Esophagus muscularis mucosa (tissue), 4 donors: ENCODE measurements at regions not wholly inside any gene's neighbourhood (a gene's known extent, or its start where the extent isn't known, plus 50 kb on each side); places are given as distances from the start of the nearest gene placed in this dataset.
"Not testable (repeated sequence)": the region's sequence is repeated elsewhere in the genome, so short reads cannot be mapped to it uniquely, and the experiment has no call there.

Experiments used
- DNase-seq: peaks from one replicate; pipeline ENCODE4 v3.0.0-alpha.2; 2017; ENCODE audit errors: extremely low spot score
- H3K27ac ChIP-seq, 4 donors: fragments of 200-600 bp; sonication (generic); replicated peaks in 1 of 4; 1 replicate in 3 of 4; 2 replicates in 1 of 4; pipeline ENCODE4 v1.5.1; 2016 to 2019; ENCODE audit warnings: mild to moderate bottlenecking in 1 of 4
- H3K27me3 ChIP-seq, 4 donors: fragments of 200-600 bp; sonication (generic); one replicate each; pipeline versions ENCODE4 v1.5.1 to v1.6.0; 2016 to 2019
- H3K36me3 ChIP-seq, 4 donors: fragments of 200-600 bp; sonication (generic); one replicate each; pipeline ENCODE4 v1.5.1; 2016 to 2019
- H3K4me1 ChIP-seq, 4 donors: fragments of 200-600 bp; sonication (generic); one replicate each; pipeline ENCODE4 v1.5.1; 2016 to 2019
- H3K4me3 ChIP-seq, 4 donors: fragments of 200-600 bp; sonication (generic); 1 replicate in 2 of 4; 2 replicates in 2 of 4; pipeline ENCODE4 v1.5.1; 2016 to 2019; ENCODE audit warnings: mild to moderate bottlenecking in 4 of 4, moderate library complexity in 1 of 4
- H3K9me3 ChIP-seq, 4 donors: fragments of 200-600 bp; sonication (generic); 1 replicate in 3 of 4; 2 replicates in 1 of 4; pipeline ENCODE4 v1.5.1; 2016 to 2019
- EP300 ChIP-seq: sonication (generic); formaldehyde crosslinking; IDR thresholded peaks from one replicate; pipeline ENCODE4 v1.6.1; 2017; ENCODE audit warnings: antibody characterized with exemption
- POLR2A ChIP-seq: fragments of 450-650 bp; IDR thresholded peaks from one replicate; pipeline ENCODE4 v1.6.1; 2017; ENCODE audit warnings: antibody characterized with exemption, moderate library complexity, mild to moderate bottlenecking, low read depth
- POLR2AphosphoS5 ChIP-seq, 2 donors: sonication (generic); formaldehyde crosslinking; IDR thresholded peaks; one replicate each; pipeline ENCODE4 v1.6.1; 2017; ENCODE audit warnings: antibody characterized with exemption in 2 of 2
- WGBS: methylation state at CpG from one replicate; pipeline ENCODE4 v1.1.5; 2018; 5-methylcytosine and 5-hydroxymethylcytosine counted together
- intact Hi-C: fragments of 100-400 bp; cut with DNase I; formaldehyde crosslinking; loops from one replicate; pipeline ENCODE4 v1.15.1; 2023
- TF ChIP-seq, protein P1 (sequence below), 3 experiments: fragments of 200-600 bp in 2 of 3; fragments of 450-650 bp in 1 of 3; sonication (generic) in 2 of 3; IDR thresholded peaks; one replicate each; pipeline ENCODE4 v1.5.1; 2017 to 2019; ENCODE audit warnings: antibody characterized with exemption in 3 of 3, mild to moderate bottlenecking in 2 of 3, moderate library complexity in 1 of 3

DNA sequence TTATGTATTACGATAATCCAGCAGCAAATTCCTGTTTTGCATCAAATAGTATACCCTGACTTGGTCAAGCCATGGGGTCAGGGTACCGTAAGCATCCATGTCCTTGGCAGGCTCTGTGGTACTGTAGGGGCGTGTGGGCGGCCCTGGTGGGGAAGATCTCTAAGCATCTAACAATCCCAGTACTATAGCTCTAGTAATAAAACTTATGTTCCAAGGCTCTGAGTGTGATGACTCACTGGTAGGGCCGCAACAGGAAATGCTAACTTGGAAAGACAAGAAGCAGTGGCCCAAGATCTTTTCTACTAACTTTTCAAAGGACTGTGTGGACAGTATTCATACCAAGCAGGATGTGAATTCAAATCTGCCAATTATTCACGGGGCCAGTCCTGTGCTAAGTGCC, 63.8 kb downstream of the CLEC18A start:
- H3K27ac ChIP-seq, H3K4me1 ChIP-seq, H3K27me3 ChIP-seq, H3K4me3 ChIP-seq, intact Hi-C loops, H3K9me3 ChIP-seq, DNase-seq: not testable (repeated sequence)
- 85% methylated on average over 6 of the region's 6 CpGs for WGBS
- peaks cover 2 to 89% (median 65%) of the 10 kb centered on the region in 4 donors for H3K36me3 ChIP-seq

DNA sequence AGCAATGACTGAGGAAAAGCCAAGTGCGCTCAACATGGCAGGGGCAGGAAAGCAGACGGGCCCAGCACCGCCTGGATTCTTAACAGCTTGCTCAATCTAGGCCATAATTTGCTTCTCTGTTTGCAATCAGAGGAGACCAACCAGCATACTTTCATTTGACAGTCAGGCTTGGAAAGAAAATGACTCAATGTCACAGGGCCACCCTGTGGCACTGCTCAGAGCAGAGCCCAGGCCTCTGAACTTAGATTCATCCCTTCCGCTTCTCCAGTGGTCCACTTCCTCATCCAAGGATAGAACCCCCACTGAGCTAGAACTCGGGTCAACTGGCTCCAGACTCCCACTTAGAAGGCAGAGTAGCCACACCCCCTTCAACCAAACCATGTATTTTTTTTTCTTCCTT, 65.6 kb downstream of the CLEC18A start:
- 89% methylated on average over 4 of the region's 5 CpGs for WGBS
- DNase-seq, intact Hi-C loops, H3K27ac ChIP-seq, H3K4me3 ChIP-seq, H3K27me3 ChIP-seq, H3K9me3 ChIP-seq, H3K4me1 ChIP-seq: not testable (repeated sequence)
- peaks cover 6 to 90% (median 67%) of the 10 kb centered on the region in 4 donors for H3K36me3 ChIP-seq

DNA sequence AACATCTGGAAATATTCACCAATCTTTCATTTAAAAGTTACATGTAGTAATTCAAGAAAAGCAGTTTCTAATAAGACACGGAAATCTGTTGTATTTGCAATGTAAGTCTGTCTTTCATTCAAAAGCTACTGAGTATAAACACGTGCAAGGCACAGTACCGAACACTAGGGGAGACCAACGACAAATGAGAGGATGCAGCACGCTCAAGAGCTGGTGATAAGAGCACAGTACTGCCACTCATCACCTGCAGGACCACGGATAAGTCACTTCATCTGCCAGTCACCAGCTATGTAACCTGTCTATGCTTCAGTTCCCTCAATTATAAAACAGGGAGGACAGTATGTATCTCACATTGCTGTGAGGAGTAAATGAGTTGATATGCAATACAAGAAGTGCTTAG, 67.1 kb downstream of the CLEC18A start:
- no peaks in the 10 kb centered on the region for H3K27me3 ChIP-seq
- TF ChIP-seq POLR2A (no peak), POLR2AphosphoS5 (IDR thresholded peaks at IDR 0.05) (no peak), EP300 (no peak)
- TF ChIP-seq, protein P1, sequence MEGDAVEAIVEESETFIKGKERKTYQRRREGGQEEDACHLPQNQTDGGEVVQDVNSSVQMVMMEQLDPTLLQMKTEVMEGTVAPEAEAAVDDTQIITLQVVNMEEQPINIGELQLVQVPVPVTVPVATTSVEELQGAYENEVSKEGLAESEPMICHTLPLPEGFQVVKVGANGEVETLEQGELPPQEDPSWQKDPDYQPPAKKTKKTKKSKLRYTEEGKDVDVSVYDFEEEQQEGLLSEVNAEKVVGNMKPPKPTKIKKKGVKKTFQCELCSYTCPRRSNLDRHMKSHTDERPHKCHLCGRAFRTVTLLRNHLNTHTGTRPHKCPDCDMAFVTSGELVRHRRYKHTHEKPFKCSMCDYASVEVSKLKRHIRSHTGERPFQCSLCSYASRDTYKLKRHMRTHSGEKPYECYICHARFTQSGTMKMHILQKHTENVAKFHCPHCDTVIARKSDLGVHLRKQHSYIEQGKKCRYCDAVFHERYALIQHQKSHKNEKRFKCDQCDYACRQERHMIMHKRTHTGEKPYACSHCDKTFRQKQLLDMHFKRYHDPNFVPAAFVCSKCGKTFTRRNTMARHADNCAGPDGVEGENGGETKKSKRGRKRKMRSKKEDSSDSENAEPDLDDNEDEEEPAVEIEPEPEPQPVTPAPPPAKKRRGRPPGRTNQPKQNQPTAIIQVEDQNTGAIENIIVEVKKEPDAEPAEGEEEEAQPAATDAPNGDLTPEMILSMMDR (IDR thresholded peaks at IDR 0.05), result no peak
- WGBS, result 52% methylated on average over 6 of the region's 6 CpGs
- intact Hi-C loops, result no loop called here
- H3K4me1 ChIP-seq, result no peaks in the 10 kb centered on the region
- no peaks in the 10 kb centered on the region for H3K9me3 ChIP-seq
- no peak for DNase-seq
- no peak overlapping the region for H3K4me3 ChIP-seq
- H3K27ac ChIP-seq, result no peak overlapping the region
- H3K36me3 ChIP-seq, result peaks cover 6 to 85% (median 64%) of the 10 kb centered on the region in 4 donors

DNA sequence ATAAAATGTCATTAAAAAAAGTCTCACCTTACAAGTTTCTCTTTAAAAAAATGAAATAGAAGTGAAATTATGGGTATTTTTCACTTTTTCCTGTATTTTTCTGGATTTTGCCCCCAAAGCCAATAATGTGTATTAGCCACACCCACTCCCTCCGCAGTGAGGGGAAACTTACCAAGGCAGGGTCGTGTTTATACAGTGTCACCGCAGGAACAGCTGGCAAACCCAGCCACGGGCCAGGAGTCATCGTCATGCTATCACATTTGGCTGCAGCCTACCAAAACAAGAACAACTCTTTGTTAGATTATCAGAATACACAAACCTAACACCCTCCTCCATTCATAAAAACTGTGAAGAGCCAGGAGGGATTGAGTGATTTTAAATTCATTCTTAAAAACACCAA, 72.1 kb downstream of the CLEC18A start:
- H3K4me3 ChIP-seq, H3K9me3 ChIP-seq, H3K27ac ChIP-seq, H3K27me3 ChIP-seq, H3K4me1 ChIP-seq, DNase-seq, intact Hi-C loops: not testable (repeated sequence)
- H3K36me3 ChIP-seq, result peaks cover 14 to 66% (median 42%) of the 10 kb centered on the region in 4 donors
- 57% methylated on average over 5 of the region's 5 CpGs for WGBS

DNA sequence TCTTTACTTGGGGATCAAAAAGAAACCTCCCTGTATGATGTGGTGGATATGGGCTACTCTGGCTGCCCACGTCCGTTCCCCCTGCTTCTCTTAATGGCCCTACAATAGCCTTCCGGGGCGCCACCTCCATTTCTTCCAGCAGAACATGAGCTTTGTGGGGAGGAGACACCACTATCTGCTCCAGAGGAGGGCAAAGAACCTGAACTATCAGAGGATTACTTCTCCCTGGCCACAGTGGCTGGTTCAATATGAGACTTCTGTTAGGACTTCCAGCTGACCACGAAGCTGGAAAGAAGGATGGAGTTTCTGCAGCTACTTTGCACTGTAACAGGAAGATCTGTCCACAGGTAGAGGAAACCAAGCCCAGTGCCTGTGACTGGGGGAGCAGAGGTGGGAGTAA, 72.8 kb downstream of the CLEC18A start:
- H3K4me1 ChIP-seq, H3K4me3 ChIP-seq, DNase-seq, H3K9me3 ChIP-seq, intact Hi-C loops, H3K27ac ChIP-seq, H3K27me3 ChIP-seq: not testable (repeated sequence)
- H3K36me3 ChIP-seq, result peaks cover 18 to 63% (median 41%) of the 10 kb centered on the region in 4 donors
- WGBS, result 91% methylated on average over 5 of the region's 5 CpGs

DNA sequence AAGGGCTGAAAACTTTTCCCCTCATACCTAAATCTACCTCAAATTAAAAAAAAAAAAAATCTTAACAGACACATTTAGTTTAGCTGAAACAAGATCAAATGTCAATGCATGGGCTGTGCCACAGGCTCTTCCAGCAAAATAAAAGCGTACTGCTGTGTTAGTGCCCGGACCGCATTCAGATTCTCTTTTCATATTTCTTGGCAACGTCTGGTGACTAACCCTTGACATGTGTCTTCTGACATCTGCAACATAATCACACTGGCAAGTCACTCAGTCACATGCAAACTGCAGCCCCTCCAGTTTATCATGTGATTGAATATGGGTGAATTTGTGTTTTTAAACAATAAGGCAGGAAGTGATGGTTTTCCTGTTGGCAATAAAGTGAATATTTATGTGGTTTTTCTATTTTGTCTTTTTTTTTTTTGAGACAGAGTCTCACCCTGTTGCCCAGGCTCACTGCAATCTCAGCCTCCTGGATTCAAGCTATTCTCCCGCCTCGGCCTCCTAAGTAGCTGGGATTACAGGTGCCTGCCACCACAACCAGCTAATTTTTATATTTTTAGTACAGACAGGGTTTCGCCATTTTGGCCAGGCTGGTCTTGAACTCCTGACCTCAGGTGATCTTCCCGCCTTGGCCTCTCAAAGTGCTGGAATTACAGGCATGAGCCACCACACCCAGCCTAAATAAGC, 75.2 kb downstream of the CLEC18A start:
- DNase-seq, result not testable (repeated sequence)
- peaks cover 13 to 61% (median 34%) of the 10 kb centered on the region in 4 donors for H3K36me3 ChIP-seq

DNA sequence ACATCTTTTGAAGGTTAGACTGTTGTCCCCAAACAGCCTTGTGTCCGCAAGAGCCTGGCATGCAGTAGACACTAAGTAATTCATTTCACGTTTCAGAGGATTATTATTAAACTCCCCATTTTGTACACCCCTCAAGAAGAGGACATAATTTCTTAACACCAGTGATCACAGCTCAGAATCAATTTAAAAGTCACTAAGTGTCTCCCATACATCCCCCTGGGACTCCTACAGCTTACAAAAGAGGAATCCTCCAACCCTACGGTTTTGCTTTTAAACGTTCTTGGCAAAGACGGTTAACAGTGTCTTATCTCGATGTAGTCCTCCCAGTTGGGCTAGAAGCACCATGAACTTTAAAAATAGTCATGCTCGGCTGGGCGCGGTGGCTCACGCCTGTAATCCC, 81.2 kb upstream of the PDPR start:
- H3K9me3 ChIP-seq, H3K27ac ChIP-seq, intact Hi-C loops, H3K4me1 ChIP-seq, DNase-seq, H3K27me3 ChIP-seq, H3K4me3 ChIP-seq: not testable (repeated sequence)
- whole genome bisulfite sequencing, result 96% methylated on average over 10 of the region's 10 CpGs
- H3K36me3 ChIP-seq, result peaks cover 18 to 71% (median 37%) of the 10 kb centered on the region in 4 donors

More for the DNA sequence above, 75.2 kb downstream of the CLEC18A start:
- H3K4me1 ChIP-seq, H3K27me3 ChIP-seq, H3K9me3 ChIP-seq, H3K4me3 ChIP-seq, H3K27ac ChIP-seq, intact Hi-C loops: not testable (repeated sequence)
- 83% methylated on average over 8 of the region's 8 CpGs for WGBS

DNA sequence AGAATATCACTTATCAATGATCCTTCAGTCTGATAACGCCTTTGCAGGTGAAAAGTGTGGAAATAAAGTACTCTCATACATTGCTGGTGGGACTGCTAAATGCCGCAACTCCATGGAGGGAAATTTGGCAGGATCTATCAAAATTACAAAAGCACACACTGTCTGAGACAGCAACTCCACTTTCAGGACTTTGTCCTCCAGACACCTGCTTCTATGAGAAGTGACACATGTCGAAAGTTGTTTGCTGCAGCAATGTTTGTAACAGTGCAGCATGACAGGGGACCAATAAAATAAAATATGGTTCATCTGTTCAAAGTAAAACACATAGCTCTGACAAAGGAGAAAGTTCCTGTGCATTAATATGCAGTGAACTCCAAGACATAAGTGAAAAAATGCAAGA, 76.2 kb upstream of the PDPR start:
- H3K27ac ChIP-seq, H3K27me3 ChIP-seq, H3K4me3 ChIP-seq, H3K9me3 ChIP-seq, H3K4me1 ChIP-seq, intact Hi-C loops, DNase-seq: not testable (repeated sequence)
- 91% methylated on average over 1 of the region's 3 CpGs for WGBS
- H3K36me3 ChIP-seq, result peaks cover 29 to 72% (median 39%) of the 10 kb centered on the region in 4 donors

DNA sequence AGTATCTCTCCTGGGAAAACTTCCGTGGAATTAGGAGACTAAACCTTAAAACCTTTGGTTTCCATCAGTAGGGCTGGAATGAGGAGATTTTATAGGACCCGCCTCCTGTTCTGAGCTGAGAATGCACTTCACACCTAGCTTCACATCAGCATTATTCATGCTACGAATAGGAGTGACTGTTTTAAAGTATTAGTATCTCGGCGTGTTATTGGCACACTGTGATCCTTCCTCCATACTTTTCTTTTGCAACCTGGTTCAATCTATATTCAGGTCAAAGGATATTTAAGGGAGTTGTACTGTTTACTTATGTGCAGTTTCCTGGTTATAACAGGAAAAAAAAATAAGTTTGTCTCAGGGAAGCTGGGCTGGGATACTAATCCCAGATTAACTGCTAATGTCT, 73.6 kb upstream of the PDPR start:
- H3K9me3 ChIP-seq, H3K4me1 ChIP-seq, H3K27me3 ChIP-seq, DNase-seq, H3K27ac ChIP-seq, H3K4me3 ChIP-seq, intact Hi-C loops: not testable (repeated sequence)
- H3K36me3 ChIP-seq, result peaks cover 19 to 48% (median 30%) of the 10 kb centered on the region in 4 donors
- WGBS, result 96% methylated on average over 5 of the region's 5 CpGs

DNA sequence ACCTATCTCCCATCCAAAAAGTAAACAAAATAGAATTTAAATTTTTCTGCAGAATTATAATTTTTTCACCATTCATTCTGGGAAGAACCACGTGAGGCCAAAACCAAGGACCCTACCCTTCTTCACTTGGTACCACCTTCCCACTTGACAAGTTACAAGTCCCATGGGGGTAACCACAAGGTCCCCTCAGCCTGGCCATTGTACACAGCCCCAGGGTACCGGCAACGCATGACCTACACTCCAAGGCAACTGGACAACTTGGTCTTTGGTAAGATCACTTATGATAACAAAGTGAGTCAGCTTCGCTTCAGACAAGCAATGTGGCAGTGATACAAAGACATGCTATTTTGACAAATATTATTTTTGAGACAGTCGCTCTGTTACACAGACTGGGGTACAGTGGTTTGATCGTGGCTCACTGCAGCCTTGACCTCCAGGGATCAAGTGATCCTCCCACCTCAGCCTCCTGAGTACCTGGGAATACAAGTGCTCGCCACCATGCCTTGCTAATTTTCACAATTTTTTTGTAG, 70.5 kb upstream of the PDPR start:
- WGBS, result 95% methylated on average over 7 of the region's 7 CpGs
- H3K27ac ChIP-seq, H3K4me3 ChIP-seq, H3K4me1 ChIP-seq, H3K27me3 ChIP-seq, DNase-seq, H3K9me3 ChIP-seq, intact Hi-C loops: not testable (repeated sequence)
- H3K36me3 ChIP-seq, result peaks cover 12 to 26% (median 17%) of the 10 kb centered on the region in 4 donors

DNA sequence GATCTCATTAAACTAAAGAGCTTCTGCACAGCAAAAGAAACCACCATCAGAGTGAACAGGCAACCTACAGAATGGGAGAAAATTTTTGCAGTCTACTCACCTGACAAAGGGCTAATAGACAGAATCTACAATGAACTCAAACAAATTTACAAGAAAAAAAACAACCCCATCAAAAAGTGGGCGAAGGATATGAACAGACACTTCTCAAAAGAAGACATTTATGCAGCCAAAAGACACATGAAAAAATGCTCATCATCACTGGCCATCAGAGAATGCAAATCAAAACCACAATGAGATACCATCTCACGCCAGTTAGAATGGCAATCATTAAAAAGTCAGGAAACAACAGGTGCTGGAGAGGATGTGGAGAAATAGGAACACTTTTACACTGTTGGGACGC, 67.6 kb upstream of the PDPR start:
- H3K27me3 ChIP-seq, H3K27ac ChIP-seq, H3K4me3 ChIP-seq, DNase-seq, H3K36me3 ChIP-seq, H3K4me1 ChIP-seq, H3K9me3 ChIP-seq, intact Hi-C loops: not testable (repeated sequence)
- 100% methylated on average over 2 of the region's 3 CpGs for WGBS
